PC-3 (cell line): ENCODE measurements at regions not wholly inside any gene's neighbourhood (a gene's known extent, or its start where the extent isn't known, plus 50 kb on each side); places are given as distances from the start of the nearest gene placed in this dataset.
A peak's percentile ranks its signal among the peaks of the same experiment; 100 is the strongest.

Experiments used
- ATAC-seq: fragments of 200-7000 bp; cut with Tn5 transposase; 2 replicates; pipeline ENCODE4 v1.9.1; 2020; ENCODE audit warnings: mild to moderate bottlenecking, moderate library complexity
- BruUV-seq: library from RNA; stranded (reverse); fragments of 400-500 nt; replicated peaks from 2 replicates; lab custom pipeline; 2021; lab: Mats Ljungman, UMichigan
- CTCF ChIA-PET: fragments of 300-600 bp; sonication (Branson Sonifier 250); formaldehyde crosslinking; loops from one replicate; lab custom pipeline; 2022; ENCODE audit warnings: antibody characterized with exemption; lab: Charles Lee
- POLR2A ChIA-PET: fragments of 300-600 bp; sonication (Branson Sonifier 250); formaldehyde crosslinking; loops from one replicate; lab custom pipeline; 2022; ENCODE audit warnings: antibody characterized with exemption; ENCODE audit not compliant: unreplicated experiment; lab: Charles Lee
- DNase-seq: peaks from one replicate; pipeline ENCODE4 v3.0.0-alpha.2; 2015
- H2AFZ ChIP-seq: fragments of 300-600 bp; sonication (generic); 2 replicates; pipeline ENCODE4 v1.6.0; 2016; ENCODE audit warnings: antibody characterized with exemption, low read length
- H3F3A ChIP-seq: fragments of 300-600 bp; sonication (generic); one replicate; pipeline ENCODE4 v1.6.0; 2017; ENCODE audit warnings: antibody characterized with exemption, low read length, control low read depth, mild to moderate bottlenecking; ENCODE audit not compliant: unreplicated experiment
- H3K27ac ChIP-seq: fragments of 300-600 bp; sonication (generic); 2 replicates; pipeline ENCODE4 v1.5.1; 2016; ENCODE audit warnings: mild to moderate bottlenecking, low read length
- H3K27me3 ChIP-seq: fragments of 300-600 bp; sonication (generic); 2 replicates; pipeline ENCODE4 v1.6.1; 2016; ENCODE audit warnings: low read length, mixed read lengths
- H3K36me3 ChIP-seq: fragments of 300-600 bp; sonication (generic); 2 replicates; pipeline ENCODE4 v1.6.1; 2016; ENCODE audit warnings: low read depth, mixed run types, low read length, mixed read lengths
- H3K4me1 ChIP-seq: fragments of 300-600 bp; sonication (generic); 2 replicates; pipeline ENCODE4 v1.5.1; 2016; ENCODE audit warnings: low read length; ENCODE audit not compliant: insufficient read depth
- H3K4me2 ChIP-seq: fragments of 300-600 bp; sonication (generic); 2 replicates; pipeline ENCODE4 v1.6.0; 2016; ENCODE audit warnings: low read length
- H3K4me3 ChIP-seq: fragments of 300-600 bp; sonication (generic); 2 replicates; pipeline ENCODE4 v1.5.1; 2016; ENCODE audit warnings: mild to moderate bottlenecking, low read length, mixed read lengths
- H3K79me2 ChIP-seq: fragments of 300-600 bp; sonication (generic); 2 replicates; pipeline ENCODE4 v1.6.1; 2017; ENCODE audit warnings: low read length, mixed read lengths
- H3K9ac ChIP-seq: fragments of 300-600 bp; sonication (generic); 2 replicates; pipeline ENCODE4 v1.6.0; 2016; ENCODE audit warnings: mild to moderate bottlenecking, low read length
- H3K9me2 ChIP-seq: fragments of 300-600 bp; sonication (generic); replicated peaks from 2 replicates; pipeline ENCODE4 v1.6.1; 2016; ENCODE audit warnings: mixed run types, low read length, mixed read lengths
- H3K9me3 ChIP-seq: fragments of 300-600 bp; sonication (generic); 2 replicates; pipeline ENCODE4 v1.6.1; 2016; ENCODE audit warnings: low read length, mixed read lengths
- H4K20me1 ChIP-seq: fragments of 300-600 bp; sonication (generic); 2 replicates; pipeline ENCODE4 v1.6.1; 2016; ENCODE audit warnings: low read length, mixed read lengths
- CTCF ChIP-seq: fragments of 300-600 bp; sonication (generic); conservative IDR thresholded peaks from 2 replicates; pipeline ENCODE4 v1.5.1; 2017; ENCODE audit warnings: antibody characterized with exemption, low read depth, mild to moderate bottlenecking, low read length
- EZH2 ChIP-seq: fragments of 300-600 bp; sonication (generic); IDR thresholded peaks from one replicate; pipeline ENCODE4 v1.6.1; 2017; ENCODE audit warnings: antibody characterized with exemption, mild to moderate bottlenecking, low read length; ENCODE audit not compliant: unreplicated experiment
- EZH2phosphoT487 ChIP-seq: fragments of 300-600 bp; sonication (generic); IDR thresholded peaks from 2 replicates; pipeline ENCODE4 v1.6.1; 2018; ENCODE audit warnings: mild to moderate bottlenecking, antibody characterized with exemption, low read length, borderline replicate concordance
- intact Hi-C: fragments of 100-400 bp; cut with micrococcal nuclease; formaldehyde crosslinking; loops from 2 replicates; pipeline ENCODE4 v1.9.0; 2023

- Histone ChIP-seq H3K4me3 (no peak overlapping the region), H3K9ac (no peak overlapping the region), H2AFZ (no peak overlapping the region), H4K20me1 (no peaks in the 10 kb centered on the region), H3K9me2 (no peaks in the 10 kb centered on the region), H3F3A (no peaks in the 10 kb centered on the region), H3K27ac (no peak overlapping the region), H3K9me3 (no peaks in the 10 kb centered on the region), H3K36me3 (no peaks in the 10 kb centered on the region), H3K27me3 (no peaks in the 10 kb centered on the region; the same call in 1 of the 2 replicates), H3K4me1 (peaks cover 14% of the 10 kb centered on the region), H3K4me2 (no peak overlapping the region), H3K79me2 (no peaks in the 10 kb centered on the region)
- TF ChIP-seq EZH2phosphoT487 (no peak), EZH2 (no peak), CTCF (no peak)
- ATAC-seq: no peak
- CTCF ChIA-PET: no interaction called here
- POLR2A ChIA-PET: no interaction called here
- DNase-seq: no peak
- intact Hi-C loops: no loop called here
- no TSS peak for BruUV-seq
These were observed 314.3 kb downstream of the TNS1 start for GRCh38 chr2:217688494-217688893.

- no TSS peak for BruUV-seq
- peaks cover 14% of the 10 kb centered on the region for H3K4me1 ChIP-seq
- intact Hi-C loops: no loop called here
- H3F3A ChIP-seq: no peaks in the 10 kb centered on the region
- no peak overlapping the region for H2AFZ ChIP-seq
- no peak overlapping the region for H3K4me2 ChIP-seq
- no peaks in the 10 kb centered on the region for H3K9me2 ChIP-seq
- H3K79me2 ChIP-seq: no peaks in the 10 kb centered on the region
- H3K27me3 ChIP-seq: no peaks in the 10 kb centered on the region; the same call in 1 of the 2 replicates
- CTCF ChIA-PET: no interaction called here
- no peak overlapping the region for H3K27ac ChIP-seq
- ATAC-seq: no peak
- H3K9me3 ChIP-seq: no peaks in the 10 kb centered on the region
- no peak overlapping the region for H3K9ac ChIP-seq
- no peaks in the 10 kb centered on the region for H3K36me3 ChIP-seq
- no peak overlapping the region for H3K4me3 ChIP-seq
- POLR2A ChIA-PET: no interaction called here
- no peak for TF ChIP-seq EZH2phosphoT487
- TF ChIP-seq EZH2: no peak
- no peak for TF ChIP-seq CTCF
- no peak for DNase-seq
- no peaks in the 10 kb centered on the region for H4K20me1 ChIP-seq
These were observed 315.0 kb downstream of the TNS1 start for GRCh38 chr2:217687771-217688170.

GRCh38 chr2:217685255-217685605 lies 317.6 kb downstream of the TNS1 start:
- ChIA-PET CTCF (interaction anchor here (0.5 kb wide), 1 partner anchor 1128 kb away, joined by 3 read pairs; no protein-coding TSS in a partner anchor), POLR2A (no interaction called here)
- TF ChIP-seq CTCF (no peak), EZH2phosphoT487 (no peak), EZH2 (no peak)
- Histone ChIP-seq H3K79me2 (no peaks in the 10 kb centered on the region), H3K9ac (no peak overlapping the region), H3K9me3 (no peaks in the 10 kb centered on the region), H3K4me3 (no peak overlapping the region), H3K27ac (no peak overlapping the region), H4K20me1 (no peaks in the 10 kb centered on the region), H3K4me2 (peak overlapping the region; percentile 52), H3K36me3 (no peaks in the 10 kb centered on the region), H3K9me2 (no peaks in the 10 kb centered on the region), H3F3A (no peaks in the 10 kb centered on the region), H3K27me3 (no peaks in the 10 kb centered on the region; the same call in 1 of the 2 replicates), H3K4me1 (peaks cover 14% of the 10 kb centered on the region), H2AFZ (no peak overlapping the region)
- peak; percentile 40; the same call in 1 of the 2 replicates for ATAC-seq
- no TSS peak for BruUV-seq
- DNase-seq: peak; percentile 92
- intact Hi-C loops: no loop called here
